Spleen (tissue), 7 donors: ENCODE measurements at regions not wholly inside any gene's neighbourhood (a gene's known extent, or its start where the extent isn't known, plus 50 kb on each side); places are given as distances from the start of the nearest gene placed in this dataset.

Experiments used
- CTCF ChIP-seq, 11 experiments: fragments of 200-600 bp in 7 of 11; fragments of 450-650 bp in 4 of 11; sonication (generic) in 4 of 11; IDR thresholded peaks in 8 of 11; conservative IDR thresholded peaks in 3 of 11; 1 replicate in 7 of 11; 2 replicates in 4 of 11; pipeline versions ENCODE4 v1.4.0 to v1.8.0; 2016 to 2021; ENCODE audit warnings: antibody characterized with exemption in 11 of 11, inconsistent platforms in 4 of 11, mild to moderate bottlenecking in 1 of 11
- POLR2A ChIP-seq, 3 donors: fragments of 450-650 bp; IDR thresholded peaks; one replicate each; pipeline ENCODE4 v1.5.1; 2017; ENCODE audit warnings: antibody characterized with exemption in 3 of 3, mild to moderate bottlenecking in 1 of 3
- POLR2AphosphoS5 ChIP-seq, 3 donors: sonication (generic); formaldehyde crosslinking; IDR thresholded peaks; one replicate each; pipeline ENCODE4 v1.5.1; 2017; ENCODE audit warnings: antibody characterized with exemption in 3 of 3
- donor health status: DM: no; HTN: no; CAD: no; lungs with moderate emphysema.
- donor health status: DM: no; HTN: no; CAD: no.
- donor health status: DM: no; HTN: no; CAD: no.

DNA sequence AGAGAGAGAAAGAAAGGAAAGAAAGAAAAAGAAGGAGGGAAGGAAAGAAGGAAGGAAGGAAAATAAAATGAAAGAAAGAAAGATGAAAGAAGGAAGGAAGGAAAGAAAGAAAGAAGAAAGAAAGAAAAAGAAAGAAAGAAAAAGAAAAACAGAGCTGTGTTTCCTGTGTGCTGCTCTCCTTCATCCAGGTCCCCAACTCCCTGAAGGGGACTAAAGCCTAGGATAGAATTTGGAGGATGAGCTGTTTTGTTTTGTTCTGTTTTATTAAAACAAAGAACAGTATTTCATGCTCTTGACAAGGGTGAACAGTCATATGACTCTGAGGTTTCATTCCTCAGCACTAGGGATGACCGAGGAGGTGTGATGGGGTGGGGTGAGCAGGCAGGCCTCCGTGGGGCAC is 164.8 kb upstream of the NDN start:
- no peak for TF ChIP-seq POLR2AphosphoS5 (IDR thresholded peaks at IDR 0.05)
- no peak for TF ChIP-seq POLR2A (IDR thresholded peaks at IDR 0.05)
- no peak for TF ChIP-seq CTCF (IDR thresholded peaks at IDR 0.05 in 8 of 11, conservative IDR thresholded peaks at IDR 0.05 in 3 of 11)
